Prostate gland (tissue), 2 donors: ENCODE measurements at regions not wholly inside any gene's neighbourhood (a gene's known extent, or its start where the extent isn't known, plus 50 kb on each side); places are given as distances from the start of the nearest gene placed in this dataset.
A peak's percentile ranks its signal among the peaks of the same experiment; 100 is the strongest.
"Not testable (repeated sequence)": the region's sequence is repeated elsewhere in the genome, so short reads cannot be mapped to it uniquely, and the experiment has no call there.

ENCODE experiments used
- DNase-seq: peaks from one replicate; pipeline ENCODE4 v3.0.0-alpha.2; 2019; ENCODE audit warnings: low spot score
- H3K27ac ChIP-seq, 2 donors: fragments of 200-600 bp; sonication (generic); 2 replicates each; pipeline ENCODE4 v1.5.1; 2017 to 2019
- H3K27me3 ChIP-seq: fragments of 200-600 bp; sonication (generic); replicated peaks from 2 replicates; pipeline ENCODE4 v1.5.1; 2019; ENCODE audit not compliant: insufficient read depth
- H3K36me3 ChIP-seq, 2 donors: fragments of 200-600 bp; sonication (generic); 1 replicate in 1 of 2; 2 replicates in 1 of 2; pipeline versions ENCODE4 v1.5.1 to v1.8.1; 2017 to 2019
- H3K4me1 ChIP-seq: fragments of 200-600 bp; sonication (generic); replicated peaks from 2 replicates; pipeline ENCODE4 v1.5.1; 2019
- H3K4me3 ChIP-seq, 2 donors: fragments of 200-600 bp; sonication (generic); 2 replicates each; pipeline ENCODE4 v1.5.1; 2017 to 2019
- H3K9me3 ChIP-seq: fragments of 200-600 bp; sonication (generic); 2 replicates; pipeline ENCODE4 v1.5.1; 2017
- CTCF ChIP-seq, 4 experiments: fragments of 200-600 bp in 2 of 4; fragments of 450-650 bp in 2 of 4; sonication (generic) in 2 of 4; IDR thresholded peaks; 1 replicate in 3 of 4; 2 replicates in 1 of 4; pipeline ENCODE4 v1.5.1; 2016 to 2019; ENCODE audit warnings: antibody characterized with exemption in 4 of 4, mild to moderate bottlenecking in 2 of 4, moderate library complexity in 2 of 4
- POLR2A ChIP-seq: fragments of 450-650 bp; IDR thresholded peaks from one replicate; pipeline ENCODE4 v1.6.1; 2016; ENCODE audit warnings: antibody characterized with exemption, mild to moderate bottlenecking
- POLR2AphosphoS5 ChIP-seq: sonication (generic); formaldehyde crosslinking; IDR thresholded peaks from one replicate; pipeline ENCODE4 v1.6.1; 2017; ENCODE audit warnings: antibody characterized with exemption
- WGBS: methylation state at CpG from one replicate; pipeline ENCODE4 v1.1.5; 2018; 5-methylcytosine and 5-hydroxymethylcytosine counted together
- intact Hi-C: fragments of 100-400 bp; cut with DNase I; formaldehyde crosslinking; loops from one replicate; pipeline ENCODE4 v1.14.2; 2022

GRCh38 chr10:125592897-125593296, 90.1 kb downstream of the TEX36 start:
- no peak for DNase-seq
- Histone ChIP-seq H3K27me3 (no peaks in the 10 kb centered on the region), H3K36me3 (no peaks in the 10 kb centered on the region), H3K4me3 (no peak overlapping the region), H3K9me3 (no peaks in the 10 kb centered on the region), H3K4me1 (no peaks in the 10 kb centered on the region), H3K27ac (no peak overlapping the region)
- TF ChIP-seq POLR2A (no peak), POLR2AphosphoS5 (no peak), CTCF (IDR thresholded peaks at IDR 0.05) (no peak)
- intact Hi-C loops = no loop called here
- WGBS = 78% methylated on average over 2 of the region's 2 CpGs

- H3K27me3 ChIP-seq = no peaks in the 10 kb centered on the region
- DNase-seq = peak; percentile 42
- no peak overlapping the region for H3K4me3 ChIP-seq
- intact Hi-C loops = no loop called here
- H3K9me3 ChIP-seq = no peaks in the 10 kb centered on the region
- no peaks in the 10 kb centered on the region for H3K4me1 ChIP-seq
- WGBS = 26% methylated on average over 7 of the region's 7 CpGs
- TF ChIP-seq POLR2AphosphoS5 (peak; percentile 83), CTCF (IDR thresholded peaks at IDR 0.05) (no peak)
- no peaks in the 10 kb centered on the region for H3K36me3 ChIP-seq
- H3K27ac ChIP-seq = peak overlapping the region in 1 of 2 donors; percentile 37
These were observed 91.1 kb downstream of the TEX36 start for GRCh38 chr10:125591886-125592285.

- DNase-seq, H3K4me3 ChIP-seq, intact Hi-C loops, H3K4me1 ChIP-seq, H3K27me3 ChIP-seq, H3K27ac ChIP-seq, H3K36me3 ChIP-seq, H3K9me3 ChIP-seq: not testable (repeated sequence)
- WGBS = 86% methylated on average over 8 of the region's 8 CpGs
These were observed 94.2 kb downstream of the TEX36 start for GRCh38 chr10:125588738-125589137.

- H3K36me3 ChIP-seq = no peaks in the 10 kb centered on the region
- H3K27ac ChIP-seq = no peak overlapping the region
- H3K27me3 ChIP-seq = no peaks in the 10 kb centered on the region
- no peaks in the 10 kb centered on the region for H3K4me1 ChIP-seq
- intact Hi-C loops = no loop called here
- no peak overlapping the region for H3K4me3 ChIP-seq
- WGBS = 71% methylated on average over 4 of the region's 4 CpGs
- TF ChIP-seq CTCF (IDR thresholded peaks at IDR 0.05) = no peak
- TF ChIP-seq POLR2A = no peak
- TF ChIP-seq POLR2AphosphoS5 = no peak
- DNase-seq = no peak
- no peaks in the 10 kb centered on the region for H3K9me3 ChIP-seq
These were observed 98.0 kb downstream of the TEX36 start for GRCh38 chr10:125584954-125585353.

- intact Hi-C loops = no loop called here
- Histone ChIP-seq H3K36me3 (no peaks in the 10 kb centered on the region), H3K27ac (no peak overlapping the region), H3K4me1 (no peaks in the 10 kb centered on the region), H3K27me3 (no peaks in the 10 kb centered on the region), H3K9me3 (no peaks in the 10 kb centered on the region), H3K4me3 (no peak overlapping the region)
- 80% methylated on average over 7 of the region's 7 CpGs for WGBS
- no peak for TF ChIP-seq POLR2A
- TF ChIP-seq CTCF (IDR thresholded peaks at IDR 0.05) = no peak
- TF ChIP-seq POLR2AphosphoS5 = no peak
- DNase-seq = no peak
These were observed 104.2 kb downstream of the TEX36 start for GRCh38 chr10:125578658-125579315.
